GM19467 (cell line): ENCODE measurements at regions not wholly inside any gene's neighbourhood (a gene's known extent, or its start where the extent isn't known, plus 50 kb on each side); places are given as distances from the start of the nearest gene placed in this dataset.

Experiments
- ATAC-seq: cut with Tn5 transposase; IDR thresholded peaks from one replicate; pipeline ENCODE4 v1.9.1; 2021; ENCODE audit warnings: mild to moderate bottlenecking, moderate library complexity; ENCODE audit not compliant: unreplicated experiment

DNA sequence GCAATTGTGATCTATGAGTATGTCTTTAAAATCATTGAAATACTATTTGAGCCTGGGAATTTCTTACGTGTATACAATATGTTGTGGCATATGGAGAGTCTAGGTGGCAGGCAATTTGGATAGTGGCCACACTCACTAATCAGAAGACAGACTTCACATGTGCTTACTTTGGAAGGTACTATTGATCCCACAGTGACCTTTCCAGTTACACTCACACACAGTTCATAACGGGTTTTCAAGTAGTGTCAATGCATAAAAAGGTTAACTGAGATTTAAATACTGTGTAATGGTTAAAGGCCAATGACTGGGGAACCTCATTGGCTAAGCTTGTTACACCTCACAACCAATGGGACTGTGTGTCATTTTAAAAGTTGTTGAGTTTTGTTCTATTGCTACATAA, 783.2 kb downstream of the RPA4 start:
- ATAC-seq, result no peak

DNA sequence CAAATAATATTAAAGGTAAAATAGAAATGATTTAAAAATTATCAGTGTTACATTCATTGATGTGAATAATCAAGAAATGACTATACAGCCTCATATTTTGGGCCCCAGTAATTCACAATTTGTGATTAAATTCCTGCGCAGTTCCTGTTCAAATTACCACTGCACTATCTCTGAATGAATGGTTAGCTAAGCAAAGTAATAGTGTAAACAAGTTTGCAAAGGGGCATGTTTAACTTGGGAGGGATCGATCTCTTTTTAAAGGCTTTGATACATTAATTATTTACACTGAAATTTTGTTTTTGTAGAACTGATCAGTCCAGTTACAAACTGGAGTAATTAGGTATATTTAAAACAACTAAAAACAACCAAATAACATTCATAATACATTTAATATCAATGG, 784.4 kb downstream of the RPA4 start:
- no peak for ATAC-seq

DNA sequence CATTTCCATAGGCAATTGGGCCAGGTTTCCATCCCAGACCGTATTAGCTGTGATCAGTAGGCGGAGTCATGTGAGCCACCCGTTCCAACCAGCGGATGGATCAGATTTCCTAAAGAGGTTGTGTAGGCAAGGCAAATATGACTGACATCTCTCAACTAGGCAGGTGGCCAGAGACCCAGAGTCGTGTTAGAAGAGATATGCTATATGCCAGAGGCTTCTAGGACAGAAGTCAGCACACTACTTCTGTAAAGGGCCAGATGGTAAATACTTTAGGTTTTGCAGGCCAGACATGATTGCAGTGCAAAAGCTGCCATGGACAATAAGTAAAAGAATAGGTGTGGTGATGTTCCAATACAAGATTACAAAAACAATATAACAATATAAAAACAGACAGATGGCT, 788.4 kb downstream of the RPA4 start:
- no peak for ATAC-seq

DNA sequence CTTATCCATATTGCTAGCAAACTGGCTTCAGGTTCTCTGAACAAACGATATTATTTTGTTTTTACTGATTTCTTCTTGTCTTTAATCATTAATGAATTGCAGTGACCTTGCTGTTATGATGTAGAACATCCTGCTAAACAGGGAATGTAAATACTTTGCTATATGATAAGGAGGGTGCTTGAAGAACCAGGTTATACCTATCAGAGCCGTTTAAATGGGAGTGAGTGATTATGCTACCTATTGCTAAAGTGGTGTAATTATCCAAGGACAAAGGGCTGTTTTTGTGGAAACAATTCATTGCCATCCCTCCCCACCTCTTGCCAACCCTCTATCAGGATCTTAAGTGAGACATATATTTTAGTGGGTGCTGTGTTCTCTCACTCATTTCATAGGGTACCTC, 788.9 kb downstream of the RPA4 start:
- no peak for ATAC-seq

DNA sequence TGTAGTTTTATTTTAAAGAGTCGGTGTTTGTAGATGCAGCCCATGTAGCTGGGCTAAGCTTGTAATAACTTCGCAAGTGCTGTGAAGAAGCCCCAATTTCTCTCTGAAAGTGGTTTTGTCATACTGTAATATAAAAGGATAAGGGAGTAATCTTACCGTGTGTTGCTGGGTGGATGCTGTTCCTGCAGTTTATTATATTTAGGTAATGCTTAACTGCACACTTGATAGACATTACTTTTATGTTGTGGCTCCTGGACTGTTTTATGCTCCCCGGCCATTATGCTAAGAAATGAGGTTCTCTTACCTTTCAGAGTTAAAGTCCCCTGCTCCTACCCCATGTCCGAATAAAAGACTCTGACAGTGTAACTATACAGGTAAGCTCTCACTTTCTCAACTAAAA, 789.4 kb downstream of the RPA4 start:
- no peak for ATAC-seq

DNA sequence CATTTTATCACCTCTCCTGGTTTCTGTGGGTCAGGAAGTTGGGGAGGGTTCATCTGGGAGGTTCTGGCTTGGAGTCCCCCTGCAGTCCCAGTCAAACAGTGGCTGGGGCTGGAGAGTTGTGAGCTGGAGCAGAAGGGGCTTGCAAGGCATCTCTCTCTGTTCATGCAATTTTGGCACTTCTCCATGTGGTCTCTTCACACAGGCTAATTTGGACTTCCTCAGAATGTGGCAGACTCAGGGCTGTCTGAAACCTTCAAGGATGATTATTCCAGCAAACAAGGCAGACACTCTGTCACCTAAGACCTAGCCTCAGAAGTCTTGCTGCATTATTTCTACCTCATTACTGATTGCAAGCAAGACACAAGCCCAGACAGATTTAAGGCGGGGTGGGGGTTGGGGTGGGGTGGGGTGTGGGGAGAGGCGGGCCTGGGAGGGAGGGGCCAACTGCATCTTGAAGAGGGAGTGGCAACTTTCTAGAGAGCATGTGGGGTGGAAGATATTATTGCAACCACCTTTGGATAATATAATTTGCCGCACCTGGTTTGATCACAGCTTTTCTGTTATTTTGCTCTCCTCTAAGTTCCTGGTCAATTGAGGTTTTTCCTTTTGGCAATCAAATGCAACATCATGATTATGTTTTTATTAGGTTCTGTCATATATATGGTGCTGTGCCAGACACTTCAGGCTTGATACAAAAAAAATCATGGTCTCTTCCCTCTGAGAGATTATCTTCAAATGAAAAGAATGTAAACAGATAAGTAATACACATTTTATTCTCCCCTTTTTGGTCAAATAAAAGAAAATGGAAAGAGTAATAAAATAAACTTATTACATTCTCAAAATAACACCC, 799.5 kb downstream of the RPA4 start:
- ATAC-seq, result no peak

DNA sequence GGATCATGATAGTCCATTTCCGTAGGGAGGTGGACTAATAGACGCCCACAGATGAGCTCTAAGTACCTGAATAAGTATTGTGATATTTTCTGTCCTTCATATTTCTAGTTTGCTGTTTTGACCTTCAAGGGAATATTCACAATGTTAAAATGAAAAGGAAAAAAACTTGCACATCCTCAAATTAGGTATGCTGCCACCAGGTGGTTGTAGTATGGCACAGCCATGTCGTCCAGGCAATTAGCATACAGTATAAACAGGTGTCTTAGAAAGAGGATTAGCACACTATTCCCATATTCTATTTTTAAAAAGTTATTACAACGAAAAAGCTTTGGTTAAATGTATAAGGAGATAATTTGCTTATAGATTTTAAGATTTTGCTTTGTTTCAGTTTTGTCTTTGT, 802.0 kb downstream of the RPA4 start:
- ATAC-seq, result no peak

DNA sequence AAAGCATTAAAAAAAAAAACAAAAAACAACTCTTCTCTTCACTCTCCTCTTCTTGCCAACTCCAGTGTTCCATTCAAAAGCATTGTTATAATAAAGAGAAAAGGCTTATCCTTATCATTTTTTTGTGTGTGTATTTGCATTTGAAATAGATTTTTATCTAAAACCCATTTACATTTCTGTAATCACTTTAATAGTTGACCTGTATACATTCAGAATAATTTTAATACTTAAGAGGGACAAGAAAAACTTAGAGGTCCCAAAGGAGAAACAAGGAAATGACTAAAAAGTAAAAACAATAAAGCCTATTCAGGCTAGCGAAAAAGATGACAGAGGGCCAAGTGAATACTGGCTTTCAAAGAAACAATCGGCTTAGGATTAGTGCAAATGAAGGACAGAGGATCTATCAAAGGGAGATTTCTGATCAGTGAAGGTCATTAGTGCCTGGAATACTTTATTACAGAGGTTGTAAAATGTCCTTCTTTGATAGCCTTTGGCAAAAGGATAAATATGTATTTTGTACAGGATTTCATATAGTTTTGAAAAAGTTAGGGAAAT, 808.3 kb downstream of the RPA4 start:
- no peak for ATAC-seq

DNA sequence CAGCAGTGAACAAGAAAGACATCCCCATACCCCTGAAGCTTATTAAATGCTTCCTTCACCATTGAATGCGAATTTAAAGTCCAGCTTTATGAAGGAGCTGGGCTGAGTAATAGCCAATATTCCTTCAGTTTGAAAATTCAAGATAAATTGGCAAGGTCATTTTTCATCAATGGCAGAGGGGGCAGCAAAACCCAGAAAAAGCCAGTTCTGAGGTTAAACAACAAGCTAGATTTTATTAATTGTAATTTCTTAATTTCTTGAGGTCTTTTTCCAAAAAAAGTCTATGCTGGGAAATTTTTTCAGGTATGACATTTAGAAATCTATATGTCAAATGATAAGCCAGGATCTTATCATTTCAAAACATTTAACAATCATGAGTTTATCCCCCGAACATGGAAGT, 808.9 kb downstream of the RPA4 start:
- ATAC-seq, result no peak

DNA sequence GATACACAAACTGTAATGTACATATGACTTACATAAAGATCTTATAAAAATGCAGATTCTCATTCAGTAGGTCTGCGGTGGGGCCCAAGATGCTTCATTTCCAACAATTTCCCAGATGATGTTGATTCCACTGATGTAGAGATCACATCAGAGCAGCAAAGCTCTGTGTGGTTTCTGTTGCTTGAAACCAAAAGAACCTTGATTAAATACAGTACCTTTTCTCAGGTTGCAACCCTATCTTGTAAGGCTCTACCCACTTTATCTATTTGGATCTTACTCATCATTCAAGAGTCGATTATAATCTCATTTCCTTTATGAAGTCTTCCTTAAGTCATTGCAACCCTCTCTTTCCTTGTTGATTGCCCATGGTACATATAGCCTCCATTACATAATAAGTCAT, 816.8 kb downstream of the RPA4 start:
- no peak for ATAC-seq

DNA sequence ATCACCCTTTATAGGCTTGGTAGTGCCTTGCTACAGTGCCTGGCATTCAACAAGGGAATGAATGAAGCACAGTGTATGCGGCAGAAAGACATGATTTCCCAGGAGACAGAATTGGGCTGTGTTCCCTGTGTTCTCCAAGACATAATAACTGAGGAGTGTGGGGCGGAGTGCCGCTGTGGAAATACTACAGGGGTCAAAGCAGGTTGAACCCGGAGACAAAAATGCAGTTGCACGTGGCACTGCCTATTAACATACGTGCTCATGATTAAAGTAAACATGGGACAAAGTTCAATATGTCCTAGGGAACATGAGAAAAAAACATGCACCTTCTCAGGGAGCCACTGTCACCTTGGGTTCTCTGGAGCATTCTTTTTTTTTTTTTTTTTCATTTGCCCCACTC, 820.8 kb downstream of the RPA4 start:
- no peak for ATAC-seq

DNA sequence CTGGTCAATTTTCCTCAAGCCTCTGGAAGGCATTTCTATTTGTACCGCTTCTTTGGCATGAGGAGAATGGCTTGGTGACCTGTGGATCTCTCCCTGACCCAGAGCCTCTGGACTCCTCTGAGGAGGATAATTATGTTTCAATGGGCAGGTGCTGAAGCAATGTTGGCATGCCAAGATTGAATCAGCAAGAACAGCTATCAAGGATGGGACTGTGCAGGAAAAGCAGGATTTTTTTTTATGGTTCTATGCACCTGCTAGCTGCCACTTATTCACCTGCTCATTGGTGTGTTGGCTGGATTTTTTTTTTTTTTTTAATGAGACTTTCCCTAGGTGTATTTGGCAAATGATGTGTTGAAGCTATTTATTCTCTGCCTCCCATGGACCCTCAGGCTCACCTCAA, 821.2 kb downstream of the RPA4 start:
- no peak for ATAC-seq

DNA sequence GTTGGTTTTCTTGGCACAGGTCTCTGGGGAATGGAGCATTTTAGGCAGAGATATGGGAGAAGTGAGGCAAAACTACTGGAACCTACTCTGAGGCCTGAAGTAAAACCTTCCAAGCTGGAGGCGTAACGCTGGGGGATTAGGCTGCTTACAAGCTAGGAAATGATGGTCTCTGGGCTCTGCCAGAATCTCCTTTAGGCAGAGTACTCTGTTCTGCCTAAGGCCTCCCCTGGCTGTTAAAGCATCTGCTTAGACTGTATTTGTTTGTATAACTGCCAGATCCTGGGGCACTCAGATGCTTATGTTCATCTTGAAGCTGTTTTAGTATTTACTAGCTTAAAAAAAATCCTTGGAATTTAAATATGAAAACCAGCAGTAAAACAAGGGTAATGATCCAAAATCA, 822.2 kb downstream of the RPA4 start:
- no peak for ATAC-seq

DNA sequence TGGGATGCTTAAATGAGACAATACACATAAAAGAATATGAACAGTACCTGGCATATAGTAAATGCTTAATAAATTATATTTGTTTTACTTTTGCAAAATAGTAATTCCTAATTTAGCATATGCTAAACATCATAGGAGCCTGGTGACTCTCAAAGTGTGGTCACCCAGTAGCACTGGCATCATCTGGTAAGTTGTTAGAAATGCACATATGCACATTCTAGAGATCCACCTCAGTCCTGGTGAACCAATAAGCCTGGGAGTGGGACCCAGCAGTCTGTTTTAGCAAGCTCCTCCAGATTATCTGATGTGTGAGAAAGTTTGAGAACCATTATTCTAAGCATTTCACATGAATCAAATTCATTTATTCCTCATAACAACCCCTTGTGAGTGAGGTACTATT, 830.4 kb downstream of the RPA4 start:
- ATAC-seq, result no peak

DNA sequence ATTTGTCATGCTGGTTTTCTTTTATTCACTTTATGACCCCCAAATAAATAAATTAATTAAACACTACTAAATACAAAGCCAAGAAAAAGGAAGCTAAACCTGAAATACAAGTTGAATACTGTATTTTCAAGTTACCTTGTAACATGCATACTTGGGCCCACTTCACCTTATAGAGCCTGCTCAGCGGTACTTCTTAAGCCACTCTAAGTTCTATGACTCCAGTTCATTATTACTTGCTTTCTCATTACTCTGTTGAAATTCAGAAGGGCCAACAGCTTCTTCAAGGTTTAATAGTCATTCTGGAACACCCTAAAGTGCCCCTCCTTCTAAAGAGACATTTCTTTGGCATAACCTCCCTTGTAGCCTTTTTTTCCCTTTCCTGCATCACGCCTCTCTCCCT, 844.5 kb downstream of the RPA4 start:
- no peak for ATAC-seq

DNA sequence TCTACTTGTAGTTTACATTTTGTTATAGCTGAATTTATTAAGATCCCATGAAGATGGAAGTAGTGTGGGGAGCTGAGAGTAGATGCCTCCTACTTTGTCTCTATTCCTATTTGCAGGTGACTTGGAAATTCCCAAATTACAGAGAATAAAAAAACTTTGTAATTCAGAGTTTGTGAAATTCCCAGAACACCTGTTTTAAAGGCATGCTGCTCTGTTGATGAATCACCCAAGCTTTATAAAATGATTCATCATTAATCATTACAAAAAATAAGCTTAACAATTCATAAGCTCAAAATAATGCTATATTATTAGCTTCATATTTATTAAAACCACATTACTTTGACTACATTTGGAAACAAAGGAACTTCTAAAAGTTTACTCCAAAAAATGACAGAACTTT, 856.3 kb downstream of the RPA4 start:
- ATAC-seq, result no peak

DNA sequence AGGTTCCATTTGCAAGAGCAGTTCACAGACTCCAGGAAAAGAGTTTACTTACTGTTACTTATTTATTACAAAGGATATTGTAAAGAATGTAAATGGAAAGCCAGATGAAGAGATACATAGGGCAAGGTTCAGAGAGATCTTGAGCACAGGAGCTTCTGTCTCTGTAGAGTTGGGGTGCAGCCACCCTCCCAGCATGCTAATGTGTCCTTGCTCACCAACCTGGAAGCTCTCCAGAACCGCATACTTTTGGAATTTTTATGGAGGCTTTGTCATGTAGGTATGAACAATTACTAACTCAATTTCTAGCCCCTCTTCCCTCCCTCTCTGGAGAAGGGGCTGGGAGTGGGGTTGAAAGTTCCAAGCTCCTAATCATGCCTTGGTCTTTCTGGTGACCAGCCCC, 857.2 kb downstream of the RPA4 start:
- no peak for ATAC-seq

DNA sequence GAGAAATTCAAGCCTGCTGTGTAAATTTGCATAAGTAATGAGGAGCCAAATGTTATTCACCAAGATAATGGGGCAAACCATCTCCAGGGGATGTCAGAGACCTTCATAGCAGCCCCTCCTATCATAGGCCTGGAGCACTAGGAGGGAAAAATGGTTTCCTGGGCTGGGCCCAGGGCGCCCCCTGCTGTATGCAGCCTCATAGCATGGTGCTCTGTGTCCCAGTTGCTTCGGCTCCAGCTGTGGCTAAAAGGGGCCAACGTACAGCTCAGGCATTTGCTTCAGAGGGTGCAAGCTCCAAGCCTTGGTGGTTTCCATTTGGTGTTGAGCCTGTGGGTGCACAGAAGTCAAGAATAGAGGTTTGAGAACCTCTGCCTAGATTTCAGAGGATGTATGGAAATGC, 859.3 kb downstream of the RPA4 start:
- ATAC-seq, result no peak

DNA sequence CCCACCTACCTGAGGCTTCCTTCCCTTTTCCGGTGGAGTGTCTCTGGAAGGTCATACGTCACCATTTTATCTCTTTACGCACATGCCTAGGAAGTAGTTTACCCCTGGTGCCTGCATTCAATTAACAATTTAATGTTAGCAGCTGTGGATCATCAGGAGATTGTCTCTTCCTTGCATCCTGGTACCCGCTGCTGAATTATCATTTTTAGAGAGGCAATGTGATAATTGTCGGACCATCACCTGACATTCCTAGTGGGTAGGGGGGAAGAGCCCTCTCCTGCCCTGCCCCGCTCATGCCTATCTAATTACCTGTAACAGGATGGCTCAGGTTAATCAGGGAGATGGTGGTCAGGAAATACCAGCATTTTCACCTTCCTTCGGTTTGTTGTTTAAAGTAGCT, 863.6 kb downstream of the RPA4 start:
- ATAC-seq, result no peak

DNA sequence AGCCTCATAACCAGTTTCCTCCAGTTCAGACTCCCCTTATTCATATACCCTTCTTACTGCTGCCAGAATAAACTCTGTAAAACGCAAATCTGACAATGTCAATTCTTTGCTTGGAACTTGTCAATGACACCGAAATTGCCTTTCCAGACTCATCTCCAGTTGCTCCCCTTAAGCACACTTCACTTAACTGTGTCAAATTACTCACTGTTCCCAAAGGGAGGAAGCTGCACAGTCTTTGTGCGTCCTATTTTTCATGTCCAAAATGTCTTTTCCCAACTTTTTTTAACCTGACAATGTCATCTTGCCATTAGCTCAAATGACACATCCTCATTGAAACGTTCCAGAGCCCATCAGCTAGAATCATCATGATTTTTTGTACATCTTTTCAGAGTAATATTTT, 867.3 kb downstream of the RPA4 start:
- no peak for ATAC-seq

DNA sequence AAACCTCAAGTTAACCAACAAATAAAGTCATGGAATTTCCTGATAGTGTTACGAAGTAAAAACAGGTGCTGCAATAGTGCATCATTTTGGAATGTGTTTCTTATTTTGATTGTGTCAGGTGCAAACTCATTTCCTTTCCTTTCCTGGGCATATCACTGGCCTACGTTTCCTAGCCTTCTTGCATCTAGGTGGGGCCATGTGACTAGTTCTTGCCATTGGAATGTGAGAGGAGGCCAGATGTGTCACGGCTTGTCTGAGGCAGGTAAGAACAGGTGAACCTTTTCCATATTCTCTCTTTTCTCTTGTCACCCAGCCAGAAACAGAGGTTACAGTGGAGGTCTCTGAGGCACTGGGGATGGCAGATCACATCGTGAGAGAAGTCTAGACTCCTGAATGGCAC, 868.0 kb downstream of the RPA4 start:
- no peak for ATAC-seq

DNA sequence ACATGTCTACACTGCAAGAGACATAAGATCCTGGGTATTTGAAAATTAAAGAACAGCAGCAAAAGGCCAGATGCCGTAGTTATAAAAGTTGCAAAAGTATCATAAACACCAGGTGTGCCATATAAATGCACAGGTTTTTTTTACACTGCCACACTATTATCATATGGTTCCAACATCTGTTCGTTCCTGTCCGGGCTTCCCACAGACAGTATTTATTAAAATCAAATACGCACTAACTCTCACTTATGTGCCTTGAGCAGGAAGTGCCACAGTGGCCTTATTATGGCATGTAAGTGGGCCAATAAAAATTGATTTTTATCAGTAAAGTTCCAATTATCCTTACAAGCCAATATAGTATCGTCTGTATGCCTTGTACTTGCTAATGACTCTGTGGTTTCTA, 873.2 kb downstream of the RPA4 start:
- no peak for ATAC-seq

DNA sequence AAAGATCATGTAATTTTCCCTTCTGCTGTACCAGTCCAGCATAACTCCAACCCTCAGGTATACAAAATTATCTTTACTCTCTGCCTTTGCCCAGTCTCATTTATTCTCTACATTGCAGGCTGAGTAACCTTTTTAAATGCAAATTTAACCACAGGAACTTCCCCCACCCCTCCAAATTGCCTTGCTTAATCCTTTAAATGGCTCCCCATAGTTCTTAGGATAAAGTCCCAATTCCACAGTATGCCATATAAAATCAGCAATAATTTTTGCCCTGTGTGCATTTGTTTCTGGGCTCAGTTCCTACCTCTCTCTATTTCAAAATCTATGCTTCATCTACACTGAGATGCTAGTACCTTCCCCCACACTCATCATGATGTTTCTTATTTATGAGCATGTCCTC, 879.7 kb downstream of the RPA4 start:
- no peak for ATAC-seq
